HepG2 (cell line): ENCODE measurements at regions not wholly inside any gene's neighbourhood (a gene's known extent, or its start where the extent isn't known, plus 50 kb on each side); places are given as distances from the start of the nearest gene placed in this dataset.

ENCODE experiments used
- ATAC-seq: fragments of 200-7000 bp; cut with Tn5 transposase; 3 replicates; pipeline ENCODE4 v1.9.1; 2020; ENCODE audit warnings: mild to moderate bottlenecking, moderate library complexity
- BruUV-seq: library from RNA; stranded (reverse); fragments of 400-500 nt; replicated peaks from 2 replicates; lab custom pipeline; 2021; lab: Mats Ljungman, UMichigan
- CTCF ChIA-PET: fragments of 300-600 bp; formaldehyde crosslinking; extraction: SDS; loops from one replicate; lab custom pipeline; 2021; ENCODE audit warnings: low total read pairs, inconsistent platforms, low intra/inter-chr PET ratio; lab: Yijun Ruan, JAX
- POLR2A ChIA-PET: fragments of 350-600 bp; sonication (Branson Sonifier 250); formaldehyde crosslinking; loops from one replicate; lab custom pipeline; 2020; ENCODE audit warnings: antibody characterized with exemption, inconsistent platforms; lab: Yijun Ruan, JAX
- DNase-seq: peaks from one replicate; pipeline ENCODE4 v3.0.0-alpha.2; 2015; ENCODE audit warnings: low spot score
- FAIRE-seq: peaks from 3 replicates; lab custom pipeline; 2011; peaks lifted over from hg19 to GRCh38; lab: Jason Lieb, UNC
- H2AFZ ChIP-seq: one replicate; pipeline ENCODE4 v1.6.1; 2011; ENCODE audit warnings: low read length, inconsistent platforms
- H3K27ac ChIP-seq: fragments of 300-600 bp; 3 replicates; pipeline ENCODE4 v1.8.0; 2011; ENCODE audit warnings: mixed run types, mild to moderate bottlenecking, mixed read lengths, low read length, inconsistent platforms; ENCODE audit not compliant: insufficient read depth; ENCODE audit errors: extremely low read length
- H3K27me3 ChIP-seq, 2 experiments: fragments of 200-600 bp in 1 of 2; 2 replicates in 1 of 2; 3 replicates in 1 of 2; pipeline versions ENCODE4 v1.6.0 to v1.8.0; 2011; ENCODE audit warnings: low read length in 2 of 2, mild to moderate bottlenecking in 2 of 2, moderate library complexity in 2 of 2, inconsistent platforms in 1 of 2; ENCODE audit not compliant: insufficient read depth in 2 of 2, control insufficient read depth in 1 of 2
- H3K36me3 ChIP-seq, 2 experiments: fragments of 200-600 bp in 1 of 2; replicated peaks in 1 of 2; 2 replicates in 1 of 2; 3 replicates in 1 of 2; pipeline versions ENCODE4 v1.5.1 to v1.8.0; 2011; ENCODE audit warnings: low read length in 2 of 2, inconsistent platforms in 1 of 2; ENCODE audit not compliant: insufficient read depth in 2 of 2, control insufficient read depth in 1 of 2
- H3K4me1 ChIP-seq: 2 replicates; pipeline ENCODE4 v1.5.1; 2012; ENCODE audit warnings: low read length, inconsistent platforms; ENCODE audit not compliant: insufficient read depth
- H3K4me2 ChIP-seq: 2 replicates; pipeline ENCODE4 v1.6.0; 2011; ENCODE audit warnings: low read depth, low read length, inconsistent platforms
- H3K4me3 ChIP-seq, 3 experiments: fragments of 200-600 bp in 1 of 3; sonication (generic), shearing (Covaris generic) in 1 of 3; replicated peaks in 1 of 3; 2 replicates each; pipeline ENCODE4 v1.5.1; 2011 to 2016; ENCODE audit warnings: low read length in 3 of 3, inconsistent platforms in 2 of 3, low read depth in 2 of 3, mild to moderate bottlenecking in 2 of 3, control low read depth in 1 of 3, mixed read lengths in 1 of 3; ENCODE audit not compliant: insufficient read depth in 1 of 3
- H3K79me2 ChIP-seq: one replicate; pipeline ENCODE4 v1.6.1; 2011; ENCODE audit warnings: low read length, inconsistent platforms; ENCODE audit not compliant: insufficient read depth
- H3K9ac ChIP-seq: 2 replicates; pipeline ENCODE4 v1.6.0; 2011; ENCODE audit warnings: mild to moderate bottlenecking, low read depth, low read length, inconsistent platforms; ENCODE audit not compliant: insufficient read depth
- H3K9me3 ChIP-seq: 2 replicates; pipeline ENCODE4 v1.5.1; 2012; ENCODE audit warnings: mild to moderate bottlenecking, low read length
- H4K20me1 ChIP-seq: 2 replicates; pipeline ENCODE4 v1.6.0; 2011; ENCODE audit warnings: inconsistent platforms, mild to moderate bottlenecking, low read length, moderate library complexity; ENCODE audit not compliant: insufficient read depth
- AKAP8 ChIP-seq: sonication (generic); formaldehyde crosslinking; IDR thresholded peaks from 2 replicates; pipeline ENCODE4 v1.5.1; 2020; ENCODE audit warnings: mild to moderate bottlenecking, missing genetic modification reagents
- CERS6 ChIP-seq: sonication (generic); formaldehyde crosslinking; IDR thresholded peaks from 2 replicates; pipeline ENCODE4 v1.5.0; 2020; ENCODE audit warnings: missing genetic modification reagents
- ELF4 ChIP-seq: sonication (generic); formaldehyde crosslinking; IDR thresholded peaks from 2 replicates; pipeline ENCODE4 v1.5.0; 2020; ENCODE audit warnings: missing genetic modification reagents, mild to moderate bottlenecking, moderate library complexity, borderline replicate concordance
- KAT8 ChIP-seq: IDR thresholded peaks from 2 replicates; pipeline ENCODE4 v1.6.1; 2016; ENCODE audit warnings: missing genetic modification reagents, missing compliant biosample characterization
- KIAA2018 ChIP-seq: sonication (generic); formaldehyde crosslinking; IDR thresholded peaks from 2 replicates; pipeline ENCODE4 v1.5.0; 2020; ENCODE audit warnings: mild to moderate bottlenecking, missing genetic modification reagents, borderline replicate concordance
- MYC ChIP-seq: sonication (generic); formaldehyde crosslinking; IDR thresholded peaks from 2 replicates; pipeline ENCODE4 v1.9.0; 2021; ENCODE audit warnings: missing genetic modification reagents, borderline replicate concordance
- PHF20 ChIP-seq: sonication (generic); formaldehyde crosslinking; IDR thresholded peaks from 2 replicates; pipeline ENCODE4 v1.5.0; 2020; ENCODE audit warnings: mild to moderate bottlenecking, missing genetic modification reagents
- RFXAP ChIP-seq: sonication (generic); formaldehyde crosslinking; IDR thresholded peaks from 2 replicates; pipeline ENCODE4 v1.4.0; 2020; ENCODE audit warnings: missing genetic modification reagents, borderline replicate concordance
- SMAD3 ChIP-seq: sonication (generic); formaldehyde crosslinking; IDR thresholded peaks from 2 replicates; pipeline ENCODE4 v1.4.0; 2020; ENCODE audit warnings: missing genetic modification reagents
- STAG1 ChIP-seq: sonication (generic); formaldehyde crosslinking; IDR thresholded peaks from 2 replicates; pipeline ENCODE4 v1.4.0; 2020; ENCODE audit warnings: missing genetic modification reagents
- TMF1 ChIP-seq: sonication (generic); formaldehyde crosslinking; IDR thresholded peaks from 2 replicates; pipeline ENCODE4 v1.8.1; 2022; ENCODE audit warnings: low read depth, missing genetic modification reagents
- WGBS: methylation state at CpG from one replicate; pipeline ENCODE4 v1.1.6; 2017; ENCODE audit warnings: low lambda C conversion rate; 5-methylcytosine and 5-hydroxymethylcytosine counted together
- in situ Hi-C: cut with HindIII; loops from 2 replicates; pipeline ENCODE4 v1.10.0; 2017; ENCODE audit warnings: low pct_unique_long_range_greater_than_20kb; ENCODE audit not compliant: extremely low pct_ligation_motif_present
- intact Hi-C: fragments of 100-400 bp; cut with micrococcal nuclease; formaldehyde crosslinking; loops from one replicate; pipeline ENCODE4 v1.10.0; 2022; ENCODE audit not compliant: unreplicated experiment

- BruUV-seq: no TSS peak
- Histone ChIP-seq H3K9ac (no peak overlapping the region), H3K27me3 (no peaks in the 10 kb centered on the region), H4K20me1 (no peaks in the 10 kb centered on the region), H2AFZ (no peak overlapping the region), H3K4me3 (no peak overlapping the region), H3K79me2 (no peaks in the 10 kb centered on the region), H3K27ac (no peak overlapping the region), H3K36me3 (no peaks in the 10 kb centered on the region), H3K9me3 (peaks cover 27% of the 10 kb centered on the region), H3K4me2 (no peak overlapping the region), H3K4me1 (no peaks in the 10 kb centered on the region)
- FAIRE-seq (no peak), ATAC-seq (no peak), DNase-seq (no peak)
- TF ChIP-seq ELF4 (CRISPR knock-in tag) (no peak), MYC (CRISPR knock-in tag) (no peak), TMF1 (CRISPR knock-in tag) (no peak)
- in situ Hi-C loops (no loop called here), intact Hi-C loops (no loop called here)
- ChIA-PET CTCF (no interaction called here), POLR2A (no interaction called here)
- WGBS: 0% methylated on average over 1 of the region's 1 CpG
Measured at GRCh38 chr7:15929411-15929810, 242.9 kb upstream of the MEOX2 start.

GRCh38 chr7:15925608-15926007, 239.1 kb upstream of the MEOX2 start:
- Histone ChIP-seq H3K27me3 (no peaks in the 10 kb centered on the region), H3K9me3 (peaks cover 31% of the 10 kb centered on the region), H3K4me1 (no peaks in the 10 kb centered on the region), H3K4me3 (no peak overlapping the region), H3K79me2 (no peaks in the 10 kb centered on the region), H3K36me3 (no peaks in the 10 kb centered on the region), H3K9ac (no peak overlapping the region), H2AFZ (no peak overlapping the region), H3K27ac (no peak overlapping the region), H3K4me2 (no peak overlapping the region), H4K20me1 (no peaks in the 10 kb centered on the region)
- intact Hi-C loops: no loop called here
- no TSS peak for BruUV-seq
- ATAC-seq: no peak
- in situ Hi-C loops: no loop called here
- WGBS: 21% methylated on average over 1 of the region's 1 CpG
- DNase-seq: no peak
- CTCF ChIA-PET: no interaction called here
- no peak for FAIRE-seq
- POLR2A ChIA-PET: no interaction called here
- TF ChIP-seq CERS6 (no peak), KAT8 (no peak), STAG1 (CRISPR knock-in tag) (no peak), ELF4 (CRISPR knock-in tag) (no peak), RFXAP (no peak), PHF20 (no peak), SMAD3 (CRISPR knock-in tag) (no peak), KIAA2018 (CRISPR knock-in tag) (no peak), AKAP8 (CRISPR knock-in tag) (no peak)
